ENCODE measurements at regions not wholly inside any gene's neighbourhood (a gene's known extent, or its start where the extent isn't known, plus 50 kb on each side); places are given as distances from the start of the nearest gene placed in this dataset.
"Not testable (repeated sequence)": the region's sequence is repeated elsewhere in the genome, so short reads cannot be mapped to it uniquely, and the experiment has no call there.

DNA sequence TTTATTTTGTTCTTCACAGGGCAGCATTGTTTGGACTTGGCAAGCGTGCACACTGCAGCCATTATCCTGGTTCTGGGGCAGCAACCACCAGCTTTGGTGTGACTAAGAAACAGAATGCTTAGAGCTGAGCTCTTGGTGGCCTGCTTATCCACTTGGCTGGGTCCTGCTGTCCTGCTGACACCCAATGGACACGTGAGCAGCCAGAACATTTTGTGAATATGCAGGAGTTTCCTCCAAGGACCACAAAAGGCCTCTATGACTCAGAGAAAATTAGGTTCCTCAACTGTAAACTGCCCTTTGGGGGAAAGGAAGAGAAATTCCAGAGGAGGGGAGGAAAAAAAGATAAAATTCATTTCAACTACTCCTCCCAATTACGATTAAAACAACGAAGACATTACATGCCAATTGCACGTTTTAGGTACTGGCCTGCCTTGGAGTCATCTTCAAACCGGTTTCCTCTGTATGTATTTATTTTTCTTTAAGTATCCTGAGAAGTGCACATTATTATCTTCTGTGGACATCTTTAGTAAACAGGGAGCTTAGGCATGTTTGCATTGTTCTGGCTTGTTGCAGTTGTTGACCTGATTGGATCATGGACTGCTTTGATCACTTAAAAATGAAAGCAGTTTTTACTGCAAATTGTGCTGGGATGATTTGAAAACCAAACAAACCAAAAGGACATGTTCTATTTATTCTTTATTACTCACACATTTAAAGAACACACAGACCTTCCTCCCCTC is 82.3 kb upstream of the TLE4 start:
- DNase-seq = no peak

DNA sequence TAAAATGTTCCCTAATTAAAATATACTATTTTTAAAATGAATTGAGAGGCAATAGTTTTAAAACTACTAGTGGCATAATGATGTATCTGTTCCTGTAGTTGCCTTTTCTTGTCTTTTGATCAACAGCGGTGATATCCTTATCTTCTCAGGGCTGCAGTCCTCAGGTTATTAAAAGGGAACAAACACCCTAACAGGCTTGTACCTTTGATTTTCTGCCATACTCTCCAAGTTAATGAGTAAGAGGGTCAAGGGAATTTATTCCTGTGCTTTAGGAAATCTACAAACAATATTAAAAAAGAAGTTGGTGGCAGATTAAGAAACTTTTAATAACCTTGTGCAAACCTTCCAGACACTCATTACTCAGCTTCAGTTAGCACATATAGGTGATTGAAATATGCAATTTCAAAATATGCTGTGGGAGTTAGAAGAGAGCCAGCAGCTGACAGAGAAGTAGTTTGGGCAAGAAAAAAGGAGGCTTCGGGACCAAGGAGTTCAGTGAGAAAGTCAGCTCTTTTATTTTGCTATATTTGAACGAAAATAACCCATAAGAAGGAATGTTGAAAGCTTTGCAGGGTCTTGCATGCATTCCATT is 81.0 kb upstream of the TLE4 start:
- no peak for DNase-seq

DNA sequence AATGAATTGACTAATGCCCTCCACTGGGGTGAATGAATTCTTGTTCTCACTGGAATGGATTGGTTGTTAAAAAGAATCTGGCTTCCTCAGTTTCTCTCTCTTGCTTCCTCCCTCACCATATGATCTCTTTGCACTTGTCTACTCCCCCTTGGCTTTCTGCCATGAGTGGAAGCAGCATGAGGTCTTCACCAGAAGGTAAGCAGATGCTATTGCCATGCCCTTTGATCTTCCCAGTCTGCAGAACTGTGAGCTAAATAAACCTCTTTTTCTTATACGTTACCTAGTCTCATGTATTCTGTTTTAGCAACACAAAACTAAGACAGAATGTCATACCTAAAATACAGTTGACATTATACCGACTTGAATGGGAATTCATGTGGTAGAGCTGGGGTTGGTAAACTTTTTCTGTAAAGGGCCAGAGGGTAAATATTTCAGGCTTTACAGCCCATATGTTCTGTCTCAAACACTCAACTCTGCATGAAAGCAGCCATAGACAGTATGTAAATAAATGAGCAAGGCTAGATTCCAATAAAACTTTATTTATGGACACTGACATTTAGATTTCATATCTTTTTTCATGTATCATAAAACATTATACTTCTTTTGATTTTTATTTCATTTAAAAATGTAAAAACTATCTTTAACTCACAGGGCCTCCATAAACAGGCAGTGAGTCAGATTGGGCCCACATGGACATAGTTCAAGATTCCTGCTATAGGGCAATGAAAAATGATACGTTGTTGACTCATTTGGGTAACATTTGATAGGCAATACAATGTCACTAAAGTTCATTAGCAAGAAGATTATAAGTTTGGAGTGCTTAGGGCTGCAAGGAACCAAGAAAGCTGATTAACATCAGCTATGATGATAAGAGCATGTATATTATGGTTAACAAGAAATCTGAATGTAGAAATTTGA is 79.4 kb upstream of the TLE4 start:
- DNase-seq = no peak

DNA sequence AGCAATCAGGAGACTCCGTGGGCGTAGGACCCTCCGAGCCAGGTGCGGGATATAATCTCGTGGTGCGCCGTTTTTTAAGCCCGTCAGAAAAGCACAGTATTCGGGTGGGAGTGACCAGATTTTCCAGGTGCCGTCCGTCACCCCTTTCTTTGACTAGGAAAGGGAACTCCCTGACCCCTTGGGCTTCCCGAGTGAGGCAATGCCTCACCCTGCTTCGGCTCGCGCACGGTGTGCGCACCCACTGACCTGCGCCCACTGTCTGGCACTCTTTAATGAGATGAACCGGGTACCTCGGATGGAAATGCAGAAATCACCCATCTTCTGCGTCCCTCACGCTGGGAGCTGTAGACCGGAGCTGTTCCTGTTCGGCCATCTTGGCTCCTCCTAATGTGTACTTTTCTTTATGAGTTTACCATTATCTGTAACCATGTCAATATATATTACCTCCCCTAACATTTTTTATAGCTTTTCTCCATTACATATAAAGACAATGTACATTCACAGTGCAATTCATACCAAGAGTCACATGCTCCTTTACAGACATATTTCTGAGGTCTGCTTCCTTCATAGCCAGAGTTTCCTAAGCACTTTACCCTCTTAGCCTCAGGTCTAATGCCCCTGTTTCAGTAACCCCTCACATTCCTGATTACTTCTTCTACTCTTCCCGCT is 71.4 kb upstream of the TLE4 start:
- not testable (repeated sequence) for DNase-seq

DNA sequence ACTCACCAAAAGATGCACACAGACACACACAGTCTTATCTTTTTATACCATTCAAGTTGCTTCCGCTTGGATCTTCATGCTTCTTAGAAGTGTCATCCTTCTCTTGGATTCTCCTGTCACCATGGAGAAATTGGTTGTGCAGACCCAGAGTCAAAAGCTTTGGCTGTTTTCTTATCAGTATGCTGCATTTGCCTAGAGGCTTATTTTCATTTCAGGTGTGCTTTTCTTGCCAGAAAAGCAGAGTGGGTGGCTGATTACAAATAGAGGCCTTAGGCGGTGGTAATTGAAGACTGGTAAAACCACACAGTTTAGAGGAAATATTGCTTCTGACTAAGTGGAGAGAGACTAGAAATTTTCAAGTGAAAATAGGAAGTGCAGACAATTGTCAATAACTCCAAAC is 70.2 kb upstream of the TLE4 start:
- no peak for DNase-seq

DNA sequence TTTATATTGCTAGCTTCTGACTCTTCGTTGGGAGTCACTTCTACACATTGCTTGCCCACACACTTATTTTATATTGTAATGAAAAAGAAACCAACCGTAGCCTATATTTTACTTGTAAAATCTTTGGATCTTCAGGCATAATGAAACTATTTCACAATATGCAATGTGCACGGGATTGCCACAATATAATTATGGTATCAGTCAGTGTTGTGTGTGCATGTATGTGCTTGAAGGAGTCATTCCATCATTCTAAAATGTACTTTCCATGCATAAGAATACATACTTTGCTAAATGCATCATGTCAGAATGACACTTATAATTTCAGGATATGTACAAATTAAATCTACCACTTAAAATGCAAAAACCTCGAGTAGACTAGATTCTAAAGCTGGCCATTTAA is 64.0 kb upstream of the TLE4 start:
- no peak for DNase-seq

DNA sequence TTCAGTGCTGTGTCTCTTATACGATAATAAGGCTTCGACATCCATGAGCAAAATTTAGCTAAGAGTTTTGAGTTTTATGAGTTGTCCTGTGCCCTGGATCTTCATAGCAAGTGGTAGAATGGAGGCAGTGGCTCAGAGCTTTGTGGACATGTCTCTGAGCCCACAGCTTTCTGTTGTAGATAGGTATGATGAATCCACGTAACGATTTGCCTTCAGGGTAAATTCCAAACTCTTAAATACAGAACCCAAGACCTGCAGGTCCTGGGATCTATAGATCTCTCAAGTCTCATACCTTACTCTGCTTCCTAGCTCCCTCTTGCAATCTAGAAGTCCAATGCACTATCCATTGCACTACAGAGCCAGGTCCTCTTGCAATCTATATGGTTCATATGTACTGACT is 59.5 kb upstream of the TLE4 start:
- no peak for DNase-seq
